ENCODE measurements at regions not wholly inside any gene's neighbourhood (a gene's known extent, or its start where the extent isn't known, plus 50 kb on each side); places are given as distances from the start of the nearest gene placed in this dataset.

GRCh38 chr20:57792386-57793080, 82.7 kb upstream of the PMEPA1 start:
- TF ChIP-seq, protein P1, sequence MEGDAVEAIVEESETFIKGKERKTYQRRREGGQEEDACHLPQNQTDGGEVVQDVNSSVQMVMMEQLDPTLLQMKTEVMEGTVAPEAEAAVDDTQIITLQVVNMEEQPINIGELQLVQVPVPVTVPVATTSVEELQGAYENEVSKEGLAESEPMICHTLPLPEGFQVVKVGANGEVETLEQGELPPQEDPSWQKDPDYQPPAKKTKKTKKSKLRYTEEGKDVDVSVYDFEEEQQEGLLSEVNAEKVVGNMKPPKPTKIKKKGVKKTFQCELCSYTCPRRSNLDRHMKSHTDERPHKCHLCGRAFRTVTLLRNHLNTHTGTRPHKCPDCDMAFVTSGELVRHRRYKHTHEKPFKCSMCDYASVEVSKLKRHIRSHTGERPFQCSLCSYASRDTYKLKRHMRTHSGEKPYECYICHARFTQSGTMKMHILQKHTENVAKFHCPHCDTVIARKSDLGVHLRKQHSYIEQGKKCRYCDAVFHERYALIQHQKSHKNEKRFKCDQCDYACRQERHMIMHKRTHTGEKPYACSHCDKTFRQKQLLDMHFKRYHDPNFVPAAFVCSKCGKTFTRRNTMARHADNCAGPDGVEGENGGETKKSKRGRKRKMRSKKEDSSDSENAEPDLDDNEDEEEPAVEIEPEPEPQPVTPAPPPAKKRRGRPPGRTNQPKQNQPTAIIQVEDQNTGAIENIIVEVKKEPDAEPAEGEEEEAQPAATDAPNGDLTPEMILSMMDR (IDR thresholded peaks at IDR 0.05) = no peak
- TF ChIP-seq EP300 (IDR thresholded peaks at IDR 0.05) = no peak
- no peak for TF ChIP-seq POLR2AphosphoS5 (IDR thresholded peaks at IDR 0.05)
